NCI-H510A treated with DMSO at 0.1 percent for 48 hours (cell line): ENCODE measurements at regions not wholly inside any gene's neighbourhood (a gene's known extent, or its start where the extent isn't known, plus 50 kb on each side); places are given as distances from the start of the nearest gene placed in this dataset.
A peak's percentile ranks its signal among the peaks of the same experiment; 100 is the strongest.
"Not testable (repeated sequence)": the region's sequence is repeated elsewhere in the genome, so short reads cannot be mapped to it uniquely, and the experiment has no call there.

Experiments used
- DNase-seq: peaks from one replicate; lab custom pipeline; 2025; lab: John Stamatoyannopoulos, UW

GRCh38 chr2:184203661-184204060, 394.7 kb upstream of the ZNF804A start:
- DNase-seq, result no peak

- DNase-seq, result no peak
Observed at GRCh38 chr2:184205048-184205596, 393.2 kb upstream of the ZNF804A start.

- DNase-seq, result no peak
Observed at GRCh38 chr2:184206045-184206444, 392.3 kb upstream of the ZNF804A start.

- no peak for DNase-seq
Observed at GRCh38 chr2:184210329-184210728, 388.0 kb upstream of the ZNF804A start.

DNA sequence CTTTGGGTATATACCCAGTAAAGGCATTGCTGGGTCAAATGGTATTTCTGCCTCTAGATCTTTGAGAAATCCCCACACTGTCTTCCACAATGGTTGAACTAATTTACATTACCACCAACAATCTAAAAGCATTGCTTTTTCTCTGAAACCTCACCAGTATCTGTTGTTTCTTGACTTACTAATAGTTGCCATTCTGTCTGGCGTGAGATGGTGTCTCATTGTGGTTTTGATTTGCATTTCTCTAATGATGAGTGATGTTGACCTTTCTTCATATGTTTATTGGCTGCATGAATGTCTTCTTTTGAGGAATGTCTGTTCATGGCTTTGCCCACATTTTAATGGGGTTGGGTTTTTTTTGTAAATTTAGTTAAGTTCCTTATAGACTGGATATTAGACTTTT, 382.6 kb upstream of the ZNF804A start:
- DNase-seq, result no peak

GRCh38 chr2:184256611-184257010, 341.7 kb upstream of the ZNF804A start:
- no peak for DNase-seq

- no peak for DNase-seq
Observed at GRCh38 chr2:184261331-184261730, 337.0 kb upstream of the ZNF804A start.

DNA sequence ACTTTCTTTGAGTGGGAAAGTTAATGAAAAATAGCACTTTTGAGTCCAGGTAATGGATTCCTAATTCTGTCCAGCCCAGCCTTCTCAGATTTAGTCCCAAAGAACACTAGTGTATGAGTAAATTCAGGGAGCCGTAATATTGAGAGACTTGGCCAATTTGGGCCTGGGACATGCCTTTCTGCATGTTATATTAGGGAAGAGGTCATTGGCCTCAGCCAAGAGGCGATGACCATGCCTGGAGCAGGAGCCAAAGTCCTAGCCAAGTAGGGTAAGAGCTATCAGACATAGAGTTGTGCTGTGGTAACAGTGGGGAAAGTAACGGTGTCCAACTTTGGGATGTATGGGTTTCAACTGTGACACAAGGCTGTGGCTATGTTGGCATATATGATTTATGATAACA, 336.5 kb upstream of the ZNF804A start:
- no peak for DNase-seq

GRCh38 chr2:184268900-184269477, 329.3 kb upstream of the ZNF804A start:
- no peak for DNase-seq

GRCh38 chr2:184270660-184271059, 327.7 kb upstream of the ZNF804A start:
- DNase-seq, result no peak

- peak; percentile 54 for DNase-seq
Observed at GRCh38 chr2:184272056-184272455, 326.3 kb upstream of the ZNF804A start.

GRCh38 chr2:184294831-184295230, 303.5 kb upstream of the ZNF804A start:
- DNase-seq, result no peak

GRCh38 chr2:184297085-184297484, 301.2 kb upstream of the ZNF804A start:
- no peak for DNase-seq

DNA sequence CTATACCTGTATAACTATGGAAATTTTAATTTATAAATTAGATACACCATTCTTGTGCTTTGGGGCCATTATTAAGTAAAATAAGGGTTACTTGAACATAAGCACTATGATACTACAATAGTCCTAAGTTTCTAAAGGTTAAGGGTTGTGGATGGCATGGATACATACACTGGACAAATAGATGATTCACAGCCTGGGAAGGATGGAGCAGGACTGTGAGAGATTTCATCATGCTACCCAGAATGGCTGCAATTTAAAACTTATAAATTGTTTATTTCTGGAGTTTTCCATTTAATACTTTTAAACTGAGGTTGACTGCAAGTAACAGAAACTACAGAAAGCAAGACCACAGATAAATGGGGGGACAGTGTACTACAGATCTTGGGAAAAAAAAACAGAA, 295.8 kb upstream of the ZNF804A start:
- no peak for DNase-seq

GRCh38 chr2:184304006-184304405, 294.3 kb upstream of the ZNF804A start:
- no peak for DNase-seq

DNA sequence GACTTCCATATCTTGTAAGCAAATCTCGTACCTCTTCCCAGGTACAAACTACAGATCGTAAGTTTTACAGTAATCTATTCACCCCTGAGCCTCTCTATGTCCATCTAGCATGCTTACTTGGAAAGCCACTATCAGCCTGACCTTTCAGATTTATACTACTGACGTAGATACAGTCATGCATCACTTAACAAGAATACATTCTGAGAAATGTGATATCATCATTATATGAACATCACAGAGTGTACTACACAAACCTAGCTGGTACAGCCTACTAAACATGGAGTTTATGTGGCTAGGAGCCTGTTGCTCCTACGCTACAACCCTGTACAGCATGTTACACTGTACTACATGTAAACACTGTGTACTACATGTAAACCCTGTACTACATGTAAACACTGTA, 293.2 kb upstream of the ZNF804A start:
- peak; percentile 87 for DNase-seq

DNA sequence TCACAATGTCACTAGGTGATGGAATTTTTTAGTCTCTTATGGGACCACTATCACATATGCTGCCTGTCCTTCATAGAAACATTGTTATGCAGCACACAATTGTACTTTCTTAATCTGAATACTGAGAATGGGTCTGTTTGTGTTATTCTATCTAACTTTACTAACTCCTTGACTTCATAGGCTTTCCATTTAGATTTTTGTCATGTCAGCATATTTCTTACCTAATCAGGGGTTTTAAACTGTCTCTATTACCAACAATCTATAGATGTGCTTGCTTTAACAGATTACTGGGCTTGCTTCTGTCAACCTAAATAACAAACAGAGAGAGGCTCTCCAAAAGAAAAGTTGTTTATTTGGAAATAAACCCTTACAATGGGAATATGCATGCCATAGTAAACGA, 289.6 kb upstream of the ZNF804A start:
- no peak for DNase-seq

- no peak for DNase-seq
Observed at GRCh38 chr2:184312970-184313369, 285.4 kb upstream of the ZNF804A start.

GRCh38 chr2:184314829-184315228, 283.5 kb upstream of the ZNF804A start:
- no peak for DNase-seq

DNA sequence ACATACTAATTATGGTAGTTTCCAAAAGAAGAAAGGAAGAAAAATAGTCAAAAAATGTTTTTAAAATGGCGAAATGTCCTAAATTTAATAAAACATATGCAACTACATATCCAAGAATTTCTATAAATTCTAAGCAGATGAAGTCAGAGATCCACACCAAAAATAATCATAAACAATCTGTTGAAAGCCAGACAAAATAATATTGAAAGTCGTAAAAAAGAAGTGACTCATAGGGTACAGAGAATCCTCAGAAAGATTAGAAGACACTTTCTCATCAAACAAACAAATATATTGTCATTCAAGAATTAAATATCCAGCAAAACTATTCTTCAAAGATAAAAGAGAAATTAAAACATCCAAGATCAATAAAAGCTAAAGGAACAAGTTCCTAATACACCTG, 281.4 kb upstream of the ZNF804A start:
- no peak for DNase-seq

GRCh38 chr2:184322615-184323014, 275.7 kb upstream of the ZNF804A start:
- no peak for DNase-seq

DNA sequence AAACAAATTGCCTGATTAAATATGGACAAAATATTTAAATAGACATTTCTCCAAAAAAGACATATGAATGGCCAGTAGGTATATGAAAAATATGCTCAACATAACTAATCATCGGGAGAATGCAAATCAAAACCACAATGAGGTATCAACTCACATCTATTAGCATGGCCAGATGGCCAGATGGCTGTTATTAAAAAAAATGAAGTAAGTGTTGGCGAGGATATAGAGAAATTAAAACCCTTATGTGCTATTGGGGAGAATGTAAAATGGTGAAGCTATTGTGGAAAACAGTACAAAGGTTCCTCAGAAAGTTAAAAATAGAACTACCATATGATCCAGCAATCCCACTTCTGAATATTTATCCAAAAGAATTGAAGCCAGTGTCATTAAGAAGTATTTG, 272.3 kb upstream of the ZNF804A start:
- DNase-seq, result no peak

GRCh38 chr2:184327805-184328204, 270.5 kb upstream of the ZNF804A start:
- DNase-seq, result not testable (repeated sequence)

GRCh38 chr2:184330561-184330960, 267.8 kb upstream of the ZNF804A start:
- DNase-seq, result not testable (repeated sequence)
